OCI-LY7 (cell line): ENCODE measurements at regions not wholly inside any gene's neighbourhood (a gene's known extent, or its start where the extent isn't known, plus 50 kb on each side); places are given as distances from the start of the nearest gene placed in this dataset.

Experiments used
- CTCF ChIP-seq: fragments of 200-600 bp; sonication (generic); conservative IDR thresholded peaks from 2 replicates; pipeline ENCODE4 v1.5.1; 2014; ENCODE audit warnings: mild to moderate bottlenecking, antibody characterized with exemption, low read length, moderate library complexity, mixed read lengths
- EZH2phosphoT487 ChIP-seq: fragments of 200-600 bp; sonication (generic); IDR thresholded peaks from 2 replicates; pipeline ENCODE4 v1.6.1; 2018; ENCODE audit warnings: low read depth, borderline replicate concordance, mild to moderate bottlenecking, mixed run types, antibody characterized with exemption, low read length, moderate library complexity, mixed read lengths

- TF ChIP-seq CTCF, result no peak
- TF ChIP-seq EZH2phosphoT487, result no peak
Measured at GRCh38 chr12:34249271-34249670, 227.0 kb downstream of the ALG10 start.
